ENCODE measurements at regions not wholly inside any gene's neighbourhood (a gene's known extent, or its start where the extent isn't known, plus 50 kb on each side); places are given as distances from the start of the nearest gene placed in this dataset.
A peak's percentile ranks its signal among the peaks of the same experiment; 100 is the strongest.

- DNase-seq (ENCODE audit: low read depth, low spot score), result peak; percentile 65
- no peak for TF ChIP-seq CTCF (IDR thresholded peaks at IDR 0.05; ENCODE audit: low read depth, low read length)
- no peak overlapping the region for H3K4me3 ChIP-seq (ENCODE audit: low read depth, low read length)
- in situ Hi-C loops (cut with HindIII; ENCODE audit: low sequenced_read_pairs), result no loop called here
Observed at GRCh38 chr3:162034368-162034767, 537.8 kb downstream of the OTOL1 start.

GRCh38 chr3:162041622-162042021, 545.0 kb downstream of the OTOL1 start:
- H3K4me3 ChIP-seq (ENCODE audit: low read depth, low read length), result no peak overlapping the region
- no peak for TF ChIP-seq CTCF (IDR thresholded peaks at IDR 0.05; ENCODE audit: low read depth, low read length)
- no peak for DNase-seq (ENCODE audit: low read depth, low spot score)
- in situ Hi-C loops (cut with HindIII; ENCODE audit: low sequenced_read_pairs), result no loop called here

GRCh38 chr3:162052636-162053035, 556.0 kb downstream of the OTOL1 start:
- no peak overlapping the region for H3K4me3 ChIP-seq (ENCODE audit: low read depth, low read length)
- DNase-seq (ENCODE audit: low read depth, low spot score), result peak; percentile 24
- in situ Hi-C loops (cut with HindIII; ENCODE audit: low sequenced_read_pairs), result no loop called here
- TF ChIP-seq CTCF (IDR thresholded peaks at IDR 0.05; ENCODE audit: low read depth, low read length), result no peak

- no peak for TF ChIP-seq CTCF (IDR thresholded peaks at IDR 0.05; ENCODE audit: low read depth, low read length)
- in situ Hi-C loops (cut with HindIII; ENCODE audit: low sequenced_read_pairs), result no loop called here
- no peak for DNase-seq (ENCODE audit: low read depth, low spot score)
- no peak overlapping the region for H3K4me3 ChIP-seq (ENCODE audit: low read depth, low read length)
Observed at GRCh38 chr3:162072656-162073164, 576.1 kb downstream of the OTOL1 start.

- no peak for DNase-seq (ENCODE audit: low read depth, low spot score)
- H3K4me3 ChIP-seq (ENCODE audit: low read depth, low read length), result no peak overlapping the region
- TF ChIP-seq CTCF (IDR thresholded peaks at IDR 0.05; ENCODE audit: low read depth, low read length), result no peak
- in situ Hi-C loops (cut with HindIII; ENCODE audit: low sequenced_read_pairs), result no loop called here
Observed at GRCh38 chr3:162073422-162073975, 576.9 kb downstream of the OTOL1 start.

DNA sequence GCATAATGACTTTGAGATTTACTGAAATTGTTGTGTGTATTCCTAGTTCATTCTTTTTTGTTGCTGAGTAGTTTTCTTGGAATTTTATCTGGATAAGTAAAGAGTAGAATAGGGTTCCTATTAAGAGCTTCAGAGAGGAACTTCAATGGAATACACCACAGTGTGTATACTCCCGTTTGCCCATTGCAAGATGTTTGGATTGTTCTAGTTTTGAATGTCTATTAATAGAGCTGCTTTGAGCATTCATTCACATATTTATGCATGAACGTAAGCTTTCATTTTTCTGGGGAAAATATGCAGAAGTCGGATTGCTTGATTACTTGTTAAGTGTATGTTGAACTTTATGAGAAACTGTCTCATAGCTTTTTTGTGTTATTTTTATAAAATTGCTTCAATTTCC, 580.5 kb downstream of the OTOL1 start:
- no peak for DNase-seq (ENCODE audit: low read depth, low spot score)
- in situ Hi-C loops (cut with HindIII; ENCODE audit: low sequenced_read_pairs), result no loop called here
- no peak overlapping the region for H3K4me3 ChIP-seq (ENCODE audit: low read depth, low read length)
- TF ChIP-seq CTCF (IDR thresholded peaks at IDR 0.05; ENCODE audit: low read depth, low read length), result no peak

All from astrocyte of the spinal cord (primary cell).